NCI-H128 (cell line): ENCODE measurements at regions not wholly inside any gene's neighbourhood (a gene's known extent, or its start where the extent isn't known, plus 50 kb on each side); places are given as distances from the start of the nearest gene placed in this dataset.
"Not testable (repeated sequence)": the region's sequence is repeated elsewhere in the genome, so short reads cannot be mapped to it uniquely, and the experiment has no call there.

Experiments
- DNase-seq: peaks from one replicate; lab custom pipeline; 2025; ENCODE audit not compliant: unreplicated experiment; lab: John Stamatoyannopoulos, UW

DNA sequence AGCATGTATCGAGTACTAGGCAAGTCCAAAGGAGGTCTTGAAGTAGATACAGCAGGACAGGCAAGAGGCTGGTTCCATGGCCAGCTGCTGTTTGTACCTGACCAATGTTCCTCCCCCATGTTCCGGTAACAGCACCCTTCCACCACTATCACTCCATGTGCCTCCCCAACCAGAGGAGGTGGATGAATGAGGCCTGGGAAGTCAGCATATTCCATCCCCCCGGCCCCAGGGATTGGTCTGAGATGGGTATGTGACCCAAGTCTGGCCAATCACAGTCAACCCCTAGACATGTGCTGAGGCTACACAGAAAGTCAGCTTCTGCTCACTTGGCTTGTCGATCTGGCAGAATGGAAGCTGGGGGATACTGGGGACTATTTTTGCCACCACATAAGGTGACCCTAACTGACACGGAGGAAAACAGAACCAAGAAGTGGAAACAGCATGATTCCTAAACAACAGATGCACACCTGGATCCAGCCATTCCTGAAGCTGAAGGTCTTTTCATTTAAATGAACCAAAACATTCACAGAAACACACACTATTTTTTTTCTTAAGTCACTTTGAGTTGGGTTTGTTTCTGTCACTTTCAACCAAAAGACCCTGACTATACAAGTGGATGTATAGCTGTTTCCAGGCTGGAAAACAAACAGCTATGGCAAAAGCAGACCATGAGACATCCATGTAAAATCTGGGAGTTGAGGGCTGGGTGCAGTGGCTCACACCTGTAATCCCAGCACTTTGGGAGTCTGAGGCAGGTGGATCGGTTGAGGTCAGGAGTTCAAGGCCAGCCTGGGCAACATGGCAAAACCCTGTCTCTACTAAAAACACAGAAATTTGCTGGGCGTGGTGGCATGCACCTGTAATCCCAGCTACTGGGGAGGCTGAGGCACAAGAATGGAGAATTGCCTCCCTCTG is 70.4 kb upstream of the PTPN1 start:
- DNase-seq, result no peak

DNA sequence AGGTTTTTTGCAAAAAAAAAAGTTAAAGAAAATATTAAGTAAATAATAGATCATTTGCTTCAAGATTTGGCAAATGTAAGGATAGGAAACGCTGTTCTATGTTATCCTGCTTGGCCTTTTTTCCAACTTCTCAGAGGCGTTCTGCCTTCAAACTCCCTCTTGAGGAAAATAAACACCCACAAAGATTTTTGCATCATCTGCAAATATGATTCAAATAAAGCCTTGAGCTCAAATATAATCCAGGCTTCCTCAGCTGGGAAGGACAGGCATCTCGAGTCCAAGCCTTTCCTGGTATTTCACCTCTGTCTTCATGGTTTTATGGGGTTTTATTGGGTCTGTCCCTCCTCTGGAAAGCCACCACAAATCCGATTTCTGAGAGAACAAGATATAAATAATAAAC is 67.7 kb upstream of the PTPN1 start:
- no peak for DNase-seq

DNA sequence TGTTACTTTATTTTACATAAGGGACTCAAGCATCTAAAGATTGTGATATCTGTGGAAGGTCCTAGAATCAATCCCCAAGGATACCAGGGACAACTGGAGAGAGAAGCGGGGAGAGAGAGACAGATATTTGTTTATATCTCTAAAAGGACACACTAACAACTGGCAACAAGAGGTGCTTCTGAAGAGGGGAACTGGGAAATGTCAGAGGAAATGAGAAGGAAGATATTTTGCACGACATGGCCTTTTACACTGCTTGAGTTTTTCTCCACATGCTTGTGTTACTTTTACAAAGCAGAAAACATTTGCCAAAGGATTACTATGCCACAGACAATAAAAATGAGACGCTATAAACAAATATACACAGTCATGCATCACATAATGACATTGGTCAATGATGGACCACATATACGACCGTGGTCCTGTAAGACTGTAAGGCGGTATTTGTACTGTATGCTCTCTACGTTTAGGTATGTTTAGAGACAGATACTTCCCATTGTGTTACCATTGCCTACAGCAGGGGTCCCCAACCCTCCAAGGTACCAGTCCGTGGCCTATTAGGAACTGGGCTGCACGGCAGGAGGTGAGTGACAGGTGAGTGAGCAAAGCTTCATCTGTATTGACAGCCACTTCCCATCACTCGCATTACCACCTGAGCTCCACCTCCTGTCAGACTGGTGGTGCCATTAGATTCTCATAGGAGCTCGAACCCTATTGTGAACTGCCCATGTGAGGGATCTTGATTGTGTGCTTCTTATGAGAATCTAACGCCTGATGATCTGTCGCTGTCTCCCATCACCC is 64.6 kb upstream of the PTPN1 start:
- DNase-seq, result no peak

DNA sequence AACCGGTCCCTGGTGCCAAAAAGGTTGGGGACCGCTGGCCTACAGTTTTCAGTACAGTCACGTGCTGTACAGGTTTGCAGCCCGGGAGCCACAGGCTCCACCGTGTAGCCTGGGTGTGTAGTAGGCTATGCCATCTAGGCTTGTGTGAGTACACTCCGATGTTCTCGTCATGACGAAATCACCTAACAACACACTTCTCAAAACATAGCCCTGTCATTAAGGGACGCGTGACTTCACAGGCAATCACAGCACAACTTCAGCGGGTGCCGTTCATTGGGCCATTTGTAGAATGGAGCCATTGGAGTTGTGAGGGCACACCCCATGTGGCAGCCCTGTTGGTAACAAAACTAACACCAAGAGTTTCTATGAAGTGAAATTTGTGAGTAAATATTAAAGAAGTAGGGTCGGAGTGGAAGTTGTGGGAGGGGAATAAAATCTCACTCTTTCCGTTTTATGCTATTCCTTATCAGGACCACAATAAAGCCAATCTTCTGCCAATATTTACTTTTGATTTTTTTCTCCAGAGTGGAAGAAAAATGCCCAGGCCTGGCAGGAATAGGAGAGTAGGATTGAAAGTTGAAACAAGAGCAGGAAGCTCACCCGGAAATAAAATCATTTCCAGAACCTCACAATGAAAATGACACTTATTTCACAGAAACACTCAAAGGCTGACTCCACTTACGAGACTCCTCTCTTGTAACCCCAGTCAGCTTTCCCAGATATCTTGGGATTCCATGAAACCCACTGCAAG is 63.7 kb upstream of the PTPN1 start:
- no peak for DNase-seq

DNA sequence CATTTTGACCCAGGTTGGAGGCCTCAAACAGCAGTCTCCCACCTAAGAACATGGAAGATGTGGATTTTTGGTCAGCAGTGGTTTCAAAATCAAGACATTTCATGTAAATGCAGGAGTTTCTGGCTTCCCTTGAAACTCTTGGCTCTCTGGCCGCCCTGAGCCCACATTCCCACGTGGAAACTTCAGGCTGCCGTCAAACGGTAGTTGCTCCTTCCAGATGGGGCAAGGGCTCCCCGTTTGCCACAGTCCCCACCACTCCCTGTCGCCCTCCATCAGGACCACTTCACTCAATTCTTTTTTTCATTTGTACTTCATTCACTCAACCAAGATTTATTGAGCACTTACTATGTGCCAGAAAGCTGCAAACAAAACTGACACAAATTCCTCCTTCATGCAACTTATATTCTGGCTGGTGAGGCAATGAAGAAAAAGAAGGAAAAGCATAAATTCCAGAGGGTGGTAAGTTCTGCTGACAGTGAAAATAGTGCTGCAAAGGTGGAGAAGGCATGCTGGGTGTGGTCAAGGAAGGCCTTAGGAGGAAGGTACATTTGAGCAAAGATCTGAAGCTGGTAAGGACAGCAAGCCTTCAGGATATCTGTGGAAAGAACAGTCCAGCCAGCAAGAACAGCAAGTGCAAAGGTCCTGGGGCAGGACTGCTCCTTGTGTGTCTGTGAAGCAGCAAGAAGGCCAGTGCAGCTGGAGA is 62.9 kb upstream of the PTPN1 start:
- DNase-seq, result no peak

DNA sequence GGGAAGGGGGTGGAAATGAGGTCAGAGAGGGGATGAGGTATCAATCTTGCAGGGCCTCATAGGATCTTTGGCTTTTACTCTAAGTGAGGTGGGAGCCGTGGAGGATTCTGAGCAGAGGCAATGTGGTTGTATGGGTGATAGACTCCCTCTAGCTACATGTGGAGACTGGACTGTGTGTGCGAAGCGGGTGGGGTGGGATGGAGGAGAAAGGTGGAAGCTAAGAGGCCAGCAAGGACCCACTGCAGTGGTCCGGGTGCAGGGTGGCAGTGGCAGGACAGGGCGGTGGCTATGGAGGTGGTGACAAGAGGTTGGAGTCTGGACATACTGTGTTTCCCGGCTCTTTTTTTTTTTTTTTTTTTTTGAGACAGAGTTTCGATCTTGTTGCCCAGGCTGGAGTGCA is 62.4 kb upstream of the PTPN1 start:
- DNase-seq, result no peak

DNA sequence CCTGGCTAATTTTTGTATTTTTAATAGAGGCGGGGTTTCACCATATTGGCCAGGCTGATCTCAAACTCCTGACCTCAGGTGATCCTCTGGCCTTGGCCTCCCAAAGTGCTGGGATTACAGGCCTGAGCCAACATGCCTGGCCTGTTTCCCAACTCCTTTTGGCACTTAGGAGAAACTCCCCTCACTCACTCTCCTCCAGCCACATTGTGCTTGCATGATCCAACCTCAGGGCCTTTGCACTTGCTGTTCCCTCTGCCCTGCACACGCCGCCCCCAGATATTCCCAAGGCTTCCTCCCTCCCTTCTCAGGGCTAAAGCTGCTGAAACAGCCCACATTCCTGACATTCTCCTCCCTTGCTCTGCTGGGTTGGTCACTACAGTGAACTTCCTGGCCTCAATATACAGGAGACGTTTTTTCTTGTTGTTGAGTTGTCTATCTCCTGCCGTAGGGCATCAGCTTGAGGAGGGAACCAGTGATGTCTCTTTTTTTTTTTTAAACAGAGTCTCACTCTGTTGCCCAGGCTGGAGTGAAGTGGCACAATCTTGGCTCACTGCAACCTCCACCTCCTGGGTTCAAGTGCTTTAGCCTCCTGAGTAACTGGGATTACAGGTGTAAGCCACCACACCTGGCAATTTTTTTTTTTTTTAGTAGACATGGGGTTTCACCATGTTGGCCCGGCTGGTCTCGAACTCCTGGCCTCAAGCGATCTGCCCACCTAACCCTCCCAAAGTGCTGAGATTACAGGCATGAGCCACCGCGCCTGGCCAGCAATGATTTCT is 61.4 kb upstream of the PTPN1 start:
- not testable (repeated sequence) for DNase-seq

DNA sequence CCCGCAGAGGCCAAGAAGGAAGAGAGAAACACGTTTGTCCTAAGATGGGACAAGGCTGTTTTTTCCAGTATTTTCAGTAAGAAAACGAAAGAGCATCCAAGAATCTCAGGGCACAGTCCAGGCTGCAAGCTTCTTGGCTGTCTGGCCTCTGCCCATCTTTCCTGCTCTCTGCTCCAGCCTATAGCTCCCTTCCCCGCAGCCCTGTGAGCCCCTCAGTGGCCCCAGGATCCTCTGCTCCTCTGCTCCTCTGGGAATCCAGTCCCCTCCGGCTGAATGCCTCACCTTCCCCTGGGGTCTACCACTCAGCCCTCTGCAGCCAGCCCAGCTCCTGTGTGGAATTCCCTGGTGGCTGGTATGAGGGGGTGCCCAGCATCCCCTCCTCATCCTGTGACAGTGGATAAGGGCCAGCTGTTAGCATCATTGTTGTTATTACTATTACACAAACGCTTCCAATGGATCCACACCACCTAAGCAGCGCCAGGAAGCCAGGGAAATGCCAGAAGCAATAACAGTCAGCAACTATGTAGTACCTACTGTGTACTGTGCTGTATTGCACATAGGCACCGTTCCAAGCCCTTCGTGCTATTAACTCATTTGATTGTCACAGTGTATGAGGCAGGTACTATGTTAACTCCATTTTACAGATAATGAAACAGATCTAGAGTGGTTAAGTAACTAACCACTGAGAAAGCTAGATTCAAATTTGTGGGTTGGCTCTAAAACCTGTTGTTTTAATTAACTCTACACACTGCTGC is 60.3 kb upstream of the PTPN1 start:
- no peak for DNase-seq

DNA sequence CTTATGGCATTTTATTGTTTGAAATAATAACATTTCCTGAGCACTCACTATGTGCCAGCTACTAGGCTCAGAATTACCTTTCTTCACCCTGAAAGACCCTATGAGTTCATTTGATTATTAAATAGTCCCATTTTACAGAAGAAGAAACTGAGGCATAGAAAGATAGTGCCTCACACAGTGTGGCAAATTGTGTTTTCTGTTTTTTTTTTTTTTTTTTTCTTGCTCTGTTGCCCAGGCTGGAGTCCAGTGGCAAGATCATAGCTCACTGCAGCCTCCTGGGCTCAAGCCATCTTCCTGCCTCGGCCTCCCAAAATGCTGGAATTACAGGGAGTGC is 59.7 kb upstream of the PTPN1 start:
- no peak for DNase-seq

DNA sequence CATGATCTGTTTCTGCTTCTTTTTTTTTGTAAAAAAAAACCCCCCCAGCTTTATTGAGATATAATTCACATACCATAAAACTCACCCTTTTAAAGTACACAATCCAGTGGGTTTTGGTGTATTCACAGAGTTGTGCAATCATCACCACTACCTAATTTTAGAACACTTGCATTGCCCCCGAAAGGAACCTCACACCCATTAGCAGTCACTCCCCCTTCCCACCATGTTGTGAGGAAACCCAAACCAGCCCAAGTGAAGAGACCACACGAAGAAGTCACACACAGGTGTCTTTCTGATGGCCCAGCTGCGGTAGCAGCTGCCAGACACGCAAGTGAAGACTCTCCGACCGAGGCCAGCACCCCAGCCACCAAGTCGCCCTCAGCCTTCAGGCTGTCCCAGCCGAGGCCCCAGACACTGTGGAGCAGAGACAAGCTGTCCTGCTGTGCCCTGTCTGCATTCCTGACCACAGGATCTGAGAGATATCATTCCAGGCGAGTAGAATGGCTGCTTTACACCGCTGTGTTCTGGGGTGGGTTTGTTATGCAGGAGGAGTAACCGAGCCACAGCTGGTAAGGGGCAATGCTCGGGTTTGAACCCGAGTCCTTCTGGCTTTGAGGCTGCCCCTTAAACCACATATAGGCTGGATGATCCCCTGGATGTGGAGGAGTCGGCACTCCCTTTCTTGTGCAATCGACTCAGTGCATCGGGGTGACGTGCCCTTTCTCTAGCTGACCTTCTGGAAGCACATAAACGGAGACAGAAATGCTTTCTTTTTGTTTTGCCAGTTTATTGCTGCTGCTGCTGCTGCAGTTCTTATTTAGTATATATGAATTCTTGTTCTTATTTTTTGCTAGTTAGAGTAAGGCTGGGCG is 59.1 kb upstream of the PTPN1 start:
- DNase-seq, result no peak

DNA sequence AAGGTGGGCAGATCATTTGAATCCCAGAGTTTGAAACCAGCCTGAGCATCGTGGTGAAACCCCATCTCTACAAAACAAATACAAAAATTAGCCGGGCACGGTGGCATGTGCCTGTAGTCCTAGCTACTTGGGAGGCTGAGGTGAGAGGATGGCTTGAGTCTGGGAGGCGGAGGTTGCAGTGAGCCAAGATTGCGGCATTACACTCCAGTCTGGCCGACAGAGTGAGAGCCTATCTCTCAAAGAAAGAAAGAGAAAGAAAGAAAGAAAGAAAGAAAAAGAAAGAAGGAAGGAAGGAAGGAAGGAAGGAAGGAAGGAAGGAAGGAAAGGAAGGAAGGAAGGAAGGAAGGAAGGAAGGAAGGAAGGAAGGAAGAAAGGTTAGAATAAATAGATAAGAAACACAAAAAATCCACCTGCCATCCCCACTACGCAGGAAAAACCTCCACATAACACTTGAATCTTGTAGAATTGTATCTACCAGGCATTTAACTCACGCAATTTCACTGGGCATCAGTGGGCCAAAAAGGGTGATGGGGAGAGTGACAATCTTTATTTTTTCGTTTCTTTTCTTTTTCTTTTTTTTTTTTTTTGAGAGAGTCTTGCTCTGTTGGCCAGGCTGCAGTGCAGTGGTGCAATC is 58.3 kb upstream of the PTPN1 start:
- not testable (repeated sequence) for DNase-seq

DNA sequence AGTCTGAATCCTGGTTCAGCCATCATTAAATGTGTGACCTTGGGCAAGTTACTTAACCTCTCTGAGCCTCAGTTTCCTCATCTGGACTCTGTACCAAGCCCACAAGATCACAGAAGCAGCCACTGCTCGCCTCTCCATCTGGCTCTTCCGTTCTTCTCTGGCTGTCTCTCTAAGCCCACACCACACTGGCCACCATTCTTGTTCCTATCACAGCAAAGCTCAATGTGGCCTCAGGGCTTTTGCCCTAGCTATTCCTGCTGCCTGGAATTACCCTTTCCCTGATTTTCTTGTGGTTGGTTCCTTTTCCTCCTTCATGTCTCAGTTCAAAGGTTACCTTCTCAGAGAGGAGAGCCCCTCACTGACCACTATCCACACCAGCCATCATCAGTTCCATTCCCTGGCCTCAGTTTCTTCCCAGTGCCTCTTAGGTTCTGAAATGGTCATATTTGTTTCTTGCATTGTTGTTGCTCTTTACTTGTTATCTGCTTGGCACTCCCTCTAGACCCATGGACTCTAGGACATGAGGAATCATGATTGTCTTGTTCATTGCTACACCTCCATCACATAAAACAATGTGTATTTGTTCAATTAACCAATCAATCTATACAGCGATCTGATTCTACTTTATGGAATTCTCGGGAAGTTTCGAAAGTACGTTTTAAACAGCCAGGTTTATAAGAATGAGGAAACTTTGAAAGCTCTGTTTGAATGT is 56.5 kb upstream of the PTPN1 start:
- no peak for DNase-seq

DNA sequence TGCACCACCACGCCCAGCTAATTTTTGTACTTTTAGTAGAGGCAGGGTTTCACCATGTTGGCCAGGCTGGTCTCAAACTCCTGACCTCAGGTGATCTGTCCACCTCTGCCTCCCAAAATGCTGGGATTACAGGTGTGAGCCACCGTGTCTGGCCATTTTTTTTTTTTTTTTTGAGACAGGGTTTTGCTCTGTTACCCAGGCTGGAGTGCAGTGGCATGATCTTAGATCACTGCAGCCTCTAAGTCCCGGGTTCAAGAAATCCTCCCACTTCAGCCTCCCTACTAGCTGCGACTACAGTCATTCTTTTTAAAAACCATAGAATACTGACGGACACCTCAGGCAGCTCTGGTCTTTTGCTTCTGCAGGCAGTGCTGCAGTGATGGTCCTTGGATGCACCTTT is 54.9 kb upstream of the PTPN1 start:
- not testable (repeated sequence) for DNase-seq

DNA sequence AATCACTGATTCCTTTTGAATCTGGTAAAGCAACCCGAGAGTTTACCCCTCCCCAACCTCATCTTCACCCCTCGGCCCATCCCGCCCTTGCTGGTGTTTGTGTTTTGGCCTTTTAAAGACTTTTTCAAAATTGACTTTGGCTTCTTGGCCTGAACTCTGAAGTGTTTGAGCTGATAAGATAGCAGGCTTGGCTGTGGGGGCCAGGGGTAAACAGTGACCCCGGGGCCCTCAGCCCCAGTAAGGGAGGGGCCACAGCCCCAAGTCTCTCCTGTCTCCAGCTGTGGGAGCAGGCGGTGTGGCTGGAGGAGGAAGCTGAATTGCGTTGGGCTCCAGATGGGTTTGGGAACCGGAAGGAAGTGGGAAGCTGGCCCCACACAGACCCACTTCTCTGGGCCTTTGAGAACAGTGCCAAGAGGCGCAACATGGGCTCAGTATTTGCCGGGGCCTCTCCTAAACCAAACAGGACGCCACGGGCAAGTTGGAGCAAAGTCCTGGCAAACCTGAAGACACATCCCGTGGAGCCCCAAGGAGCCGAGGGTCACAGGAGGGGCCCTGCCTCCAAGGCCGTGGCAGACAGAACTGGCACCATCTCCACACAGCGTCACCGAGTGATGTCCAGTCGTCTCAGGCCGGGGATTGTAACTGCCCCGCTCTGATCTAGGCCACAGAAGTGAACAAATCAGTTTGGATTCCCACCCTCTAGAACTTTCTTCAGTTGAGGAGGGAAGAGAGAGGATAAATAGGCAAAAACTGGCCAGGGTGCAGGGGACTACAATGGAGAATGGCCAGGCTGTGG is 54.3 kb upstream of the PTPN1 start:
- no peak for DNase-seq

DNA sequence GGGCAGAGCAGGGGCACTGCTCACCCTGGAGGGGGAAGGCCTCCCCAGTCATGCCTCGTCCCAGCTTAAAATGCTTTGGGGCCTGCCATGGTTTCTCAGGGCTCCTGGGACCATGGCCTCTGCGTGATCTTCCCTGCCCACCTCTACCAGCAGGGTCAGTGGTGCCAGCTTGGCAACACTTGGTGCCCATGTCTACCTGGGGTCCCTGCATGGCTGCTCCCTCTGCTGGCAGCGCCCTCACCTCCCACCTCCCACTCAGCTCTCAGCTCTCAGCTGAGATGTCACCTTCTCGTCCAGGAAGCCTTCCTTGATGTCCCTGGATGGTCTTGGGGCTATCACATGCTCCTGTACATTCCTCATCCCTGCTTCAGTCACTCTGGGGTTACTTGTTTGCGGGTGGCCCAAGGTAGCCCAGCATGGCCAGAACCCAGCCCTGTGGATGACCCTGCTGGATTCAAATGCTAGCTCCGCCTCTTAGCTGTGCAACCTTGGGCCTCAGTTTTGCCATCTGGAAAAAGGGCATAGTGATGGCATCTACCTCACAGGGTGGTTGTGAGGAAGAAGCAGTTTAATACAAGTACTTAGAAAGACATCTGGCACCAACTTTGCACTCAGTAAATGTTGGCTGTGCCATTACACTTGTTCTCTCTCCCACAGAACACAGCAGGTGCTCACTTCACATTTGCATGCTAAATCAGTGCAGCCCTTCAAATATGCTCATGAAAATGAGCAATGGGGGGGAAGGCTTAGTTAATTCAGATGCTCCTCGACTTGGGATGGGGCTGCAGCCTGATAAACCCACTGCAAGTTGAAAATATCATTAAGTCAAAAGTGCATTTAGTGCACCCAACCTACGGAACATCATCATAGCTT is 53.5 kb upstream of the PTPN1 start:
- no peak for DNase-seq
